Anterior cingulate cortex (tissue), 58 donors: ENCODE measurements at regions not wholly inside any gene's neighbourhood (a gene's known extent, or its start where the extent isn't known, plus 50 kb on each side); places are given as distances from the start of the nearest gene placed in this dataset.
A peak's percentile ranks its signal among the peaks of the same experiment; 100 is the strongest.

ENCODE experiments used
- DNase-seq, 58 donors: peaks; one replicate each; lab custom pipeline; 2025; lab: John Stamatoyannopoulos, UW

- no peak for DNase-seq
Measured at GRCh38 chr18:50444539-50444938, 69.7 kb downstream of the SKA1 start.

- DNase-seq = no peak
Measured at GRCh38 chr18:50446629-50447028, 71.8 kb downstream of the SKA1 start.

DNA sequence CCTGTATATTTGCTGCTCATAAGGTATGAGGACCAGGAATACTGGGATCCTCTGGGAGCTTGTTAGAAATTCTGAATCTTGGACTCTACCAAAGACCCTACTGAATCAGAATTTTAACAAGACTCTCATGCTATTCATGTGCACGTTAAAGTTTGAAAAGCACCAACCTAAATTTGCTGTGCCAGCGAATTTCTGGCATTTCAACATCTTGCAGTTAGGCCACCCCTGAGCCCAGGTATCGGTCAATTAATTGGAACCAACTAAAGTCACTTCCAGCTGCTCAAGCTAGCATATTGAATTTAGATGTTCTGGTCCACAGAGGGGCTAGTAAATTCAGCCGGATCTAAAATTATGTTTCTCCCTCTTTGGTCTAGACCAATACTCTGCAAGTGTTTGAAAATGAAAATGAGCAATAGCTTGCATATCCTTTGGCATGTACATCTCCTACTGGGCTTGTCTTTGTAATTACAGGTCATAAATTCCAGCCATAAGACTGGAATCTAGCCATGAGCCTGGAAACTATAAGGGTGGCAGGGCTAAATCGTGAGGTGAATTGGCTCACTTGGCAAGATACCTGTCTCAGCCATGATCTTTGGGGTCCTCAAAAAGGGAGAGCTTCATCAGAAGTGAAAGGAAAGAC, 72.4 kb downstream of the SKA1 start:
- no peak for DNase-seq

DNA sequence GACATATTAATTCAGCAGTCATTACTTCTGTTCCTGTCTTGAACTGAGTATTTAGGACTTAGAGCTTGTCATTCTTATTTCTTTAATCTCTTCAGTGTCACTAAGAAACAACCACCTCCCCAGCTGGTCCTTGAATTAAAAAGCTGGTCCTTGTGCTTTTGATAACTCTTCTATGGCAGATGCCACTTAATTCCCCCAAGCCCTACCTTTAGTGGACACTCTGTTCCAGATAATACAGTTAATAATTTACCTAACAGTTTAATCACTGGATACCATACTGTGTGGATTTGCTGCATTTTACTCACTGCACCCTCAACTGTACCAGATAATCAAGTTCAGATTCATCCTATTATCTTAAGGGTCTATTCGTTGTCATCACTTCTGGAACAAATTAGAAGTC, 73.1 kb downstream of the SKA1 start:
- DNase-seq = no peak

- DNase-seq = no peak
Measured at GRCh38 chr18:50451100-50451842, 76.4 kb downstream of the SKA1 start.

- no peak for DNase-seq
Measured at GRCh38 chr18:50453014-50453680, 78.3 kb downstream of the SKA1 start.

DNA sequence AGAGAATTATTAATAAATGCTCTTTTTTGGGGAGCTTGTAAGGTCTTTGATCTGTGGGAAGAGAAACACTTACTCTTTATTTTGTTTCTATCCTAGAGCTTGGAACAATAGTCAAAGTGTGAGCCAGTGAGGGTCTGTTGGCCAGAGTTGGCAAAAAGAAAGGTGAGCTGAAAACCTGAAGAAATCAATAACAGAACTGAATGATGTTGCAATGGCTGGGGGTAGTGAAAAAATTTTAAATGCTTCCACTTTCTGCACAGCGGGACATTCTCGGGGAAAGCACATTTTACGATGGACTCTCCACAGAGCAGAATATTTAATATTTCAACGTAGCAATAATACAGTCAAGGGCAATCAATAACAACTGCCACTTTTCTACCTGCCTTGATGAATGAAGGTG, 78.9 kb downstream of the SKA1 start:
- DNase-seq = no peak

GRCh38 chr18:50454387-50454988, 79.6 kb downstream of the SKA1 start:
- no peak for DNase-seq

DNA sequence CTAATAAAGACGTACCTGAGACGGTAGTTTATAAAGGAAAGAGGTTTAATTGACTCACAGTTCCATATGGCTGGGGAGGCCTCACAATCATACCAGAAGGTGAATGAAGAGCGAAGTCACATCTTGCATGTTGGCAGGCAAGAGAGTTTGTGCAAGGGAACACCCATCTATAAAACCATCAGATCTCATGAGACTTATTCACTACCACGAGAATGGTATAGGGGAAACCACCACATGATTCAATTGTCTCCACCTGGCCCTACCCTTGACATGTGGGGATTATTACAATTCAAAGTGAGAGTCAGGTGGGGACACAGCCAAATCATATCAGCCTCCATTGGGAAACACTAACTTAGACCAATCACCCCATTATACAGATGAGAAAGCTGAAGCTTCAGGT, 81.4 kb downstream of the SKA1 start:
- no peak for DNase-seq

- no peak for DNase-seq
Measured at GRCh38 chr18:50457639-50458038, 82.8 kb downstream of the SKA1 start.

GRCh38 chr18:50458366-50458765, 83.5 kb downstream of the SKA1 start:
- DNase-seq = no peak

GRCh38 chr18:50458796-50459195, 84.0 kb downstream of the SKA1 start:
- no peak for DNase-seq

- DNase-seq = no peak
Measured at GRCh38 chr18:50460062-50460461, 85.2 kb downstream of the SKA1 start.

DNA sequence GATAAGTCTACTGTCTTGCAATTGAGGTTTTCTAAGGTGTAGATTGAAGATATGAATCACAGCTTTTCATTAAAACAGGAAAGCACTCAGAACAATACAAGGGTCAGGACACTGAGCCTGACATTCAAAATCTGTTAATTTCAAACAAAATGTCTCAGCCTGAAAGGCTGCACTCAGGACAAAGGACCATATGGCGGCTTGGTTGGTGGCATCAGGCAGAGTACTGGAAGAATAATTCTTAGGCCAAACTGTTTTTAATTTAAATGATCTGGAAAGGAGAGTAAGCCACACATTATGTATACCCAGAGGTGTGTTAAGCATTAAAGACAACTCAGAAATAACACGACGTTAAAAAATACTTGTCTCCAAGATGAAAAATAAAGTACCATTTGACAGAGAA, 85.9 kb downstream of the SKA1 start:
- DNase-seq = no peak

DNA sequence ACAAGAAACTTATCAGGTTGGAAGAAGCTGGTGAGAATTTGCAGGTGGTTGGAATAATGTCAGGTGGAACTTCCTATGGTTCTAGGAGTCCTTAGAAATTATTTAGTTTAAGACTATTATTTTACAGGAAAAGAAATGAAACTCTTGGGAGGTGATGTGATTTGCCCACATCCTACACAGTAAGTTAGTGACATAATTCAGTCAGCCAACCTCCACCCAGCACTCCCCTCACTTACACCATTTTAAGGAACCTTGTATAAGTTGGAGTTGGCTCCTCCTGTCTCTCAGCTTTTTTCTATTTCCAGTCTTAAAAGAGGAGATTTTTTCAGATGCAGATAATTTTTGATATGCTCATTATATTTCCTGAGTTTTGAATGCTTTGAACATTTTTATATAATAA, 86.4 kb downstream of the SKA1 start:
- no peak for DNase-seq

DNA sequence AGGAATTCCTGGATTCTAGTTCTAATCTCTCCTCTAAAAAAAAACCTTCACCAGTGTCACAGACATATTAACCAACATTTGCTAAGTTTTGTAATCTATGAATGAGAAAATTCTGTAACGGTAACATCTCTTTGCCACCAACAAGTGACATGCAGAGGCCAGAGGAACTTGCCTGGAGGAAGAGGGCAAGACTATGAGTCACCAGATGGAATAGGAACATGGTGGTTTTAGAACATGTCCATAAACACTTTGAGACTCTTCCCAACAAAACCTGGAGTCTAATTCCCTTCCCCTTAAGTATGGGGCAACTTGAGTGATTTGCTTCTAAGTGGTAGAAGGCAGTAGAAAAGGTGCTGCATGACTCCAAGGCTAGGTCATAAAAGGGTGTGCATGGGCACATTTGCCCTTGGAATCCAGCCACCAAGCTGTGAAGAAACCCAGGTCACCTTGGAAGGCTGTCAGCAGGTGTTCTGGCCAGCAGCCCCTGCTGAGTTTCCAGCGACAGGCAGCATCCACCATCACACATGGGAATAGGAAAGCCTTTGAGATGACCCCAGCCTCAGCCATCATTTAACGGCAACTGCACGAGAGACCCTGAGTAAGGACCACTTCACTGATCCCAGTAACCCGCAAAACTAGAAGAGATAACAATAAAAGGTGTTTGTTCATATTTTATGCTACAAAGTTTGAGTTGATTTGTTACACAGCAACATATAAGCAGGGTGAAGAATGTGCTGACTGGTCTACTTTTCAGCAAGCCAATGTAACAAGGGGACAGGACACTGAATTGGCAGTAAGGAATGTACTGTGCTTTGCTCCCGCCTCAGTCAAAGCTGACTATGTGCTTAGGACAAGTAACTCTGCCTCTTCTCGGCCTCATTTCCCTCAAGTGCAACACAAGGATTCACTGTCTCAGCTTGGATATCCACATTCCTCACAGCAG, 90.6 kb downstream of the SKA1 start:
- no peak for DNase-seq

DNA sequence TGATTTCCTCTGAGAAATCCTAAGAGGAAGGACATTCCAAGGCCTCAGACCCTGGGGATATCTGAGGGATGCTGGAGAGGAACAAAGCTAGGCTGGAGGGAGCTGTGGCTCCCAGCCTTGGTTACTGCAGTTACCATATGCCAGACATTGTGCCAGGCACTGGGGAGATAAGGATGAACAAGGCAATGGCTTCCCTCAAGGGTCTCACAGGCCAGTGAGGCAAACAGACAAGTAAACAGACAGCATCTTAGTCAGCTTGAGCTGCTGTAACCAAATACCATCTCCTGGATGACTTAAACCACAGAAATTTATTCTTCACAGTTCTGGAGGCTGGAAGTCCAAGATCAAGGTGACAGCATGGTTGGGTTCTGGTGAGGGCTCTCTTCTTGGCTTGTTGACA, 91.8 kb downstream of the SKA1 start:
- DNase-seq = no peak

DNA sequence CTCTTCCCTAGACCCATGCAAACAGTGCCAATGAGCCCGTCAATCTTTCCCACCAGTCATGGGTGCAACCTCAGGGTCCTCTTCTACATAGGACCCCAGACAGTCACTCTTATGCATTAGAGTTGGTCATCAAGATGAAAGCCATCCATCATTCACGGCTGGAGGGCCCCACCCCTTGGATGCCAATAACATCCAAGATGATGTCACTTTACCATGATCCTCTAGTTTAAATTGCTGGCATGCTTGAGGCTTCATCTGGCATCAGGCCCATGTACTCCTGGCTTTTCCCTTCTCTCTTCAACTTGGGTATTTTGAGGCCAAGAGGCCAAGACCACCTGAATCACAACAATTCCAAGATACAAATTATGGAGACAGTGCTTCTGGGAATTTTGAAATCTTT, 91.1 kb upstream of the MAPK4 start:
- no peak for DNase-seq

DNA sequence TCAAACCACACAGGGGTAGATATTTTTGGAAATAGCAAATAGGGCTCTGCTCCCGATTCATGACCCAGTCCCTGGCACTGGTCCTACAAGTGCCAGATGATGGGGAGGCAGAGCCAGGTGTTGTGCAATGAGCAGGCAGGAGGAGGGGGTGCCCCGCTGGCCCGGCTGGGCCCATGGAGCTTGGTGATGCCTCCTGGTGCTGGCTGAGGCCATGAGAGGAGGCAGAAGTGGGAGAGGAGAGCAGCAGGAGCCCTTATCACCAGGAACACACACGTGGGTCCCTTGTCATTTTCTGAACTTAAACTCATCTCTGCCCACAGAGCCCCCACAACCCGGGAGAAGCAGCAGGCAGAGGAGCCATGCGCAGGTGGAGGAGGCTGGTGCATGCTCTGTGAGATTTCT, 90.5 kb upstream of the MAPK4 start:
- peak in 20 of 58 donors; percentile 3 to 67 (median 14) for DNase-seq

DNA sequence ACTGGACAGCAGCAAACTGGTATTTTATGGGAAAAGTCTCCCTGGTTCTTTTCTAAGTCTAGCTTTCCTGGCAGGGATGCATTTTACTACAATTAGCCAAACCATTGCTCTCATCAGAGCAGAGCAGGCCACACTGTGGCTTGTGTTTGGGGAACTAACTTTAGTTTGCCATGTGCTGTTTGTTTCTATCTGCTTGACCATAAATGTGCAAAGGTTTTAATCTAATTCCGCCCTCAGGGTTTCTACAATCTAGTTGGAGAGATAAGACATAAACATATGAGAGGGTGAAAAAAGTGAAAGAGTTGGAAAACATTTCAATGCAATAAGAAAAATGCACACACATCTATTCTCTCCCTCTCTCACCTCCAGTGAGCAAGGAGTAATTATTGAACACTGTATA, 86.9 kb upstream of the MAPK4 start:
- DNase-seq = no peak
